IMR-90 (cell line): ENCODE measurements at regions not wholly inside any gene's neighbourhood (a gene's known extent, or its start where the extent isn't known, plus 50 kb on each side); places are given as distances from the start of the nearest gene placed in this dataset.

Experiments
- CEBPB ChIP-seq: IDR thresholded peaks from 2 replicates; pipeline ENCODE4 v1.6.1; 2012; ENCODE audit warnings: low read depth, low read length, improper control_type of control experiment
- CTCF ChIP-seq: conservative IDR thresholded peaks from 2 replicates; pipeline ENCODE4 v1.5.1; 2012; ENCODE audit warnings: mild to moderate bottlenecking, low read depth, low read length, improper control_type of control experiment
- MXI1 ChIP-seq: IDR thresholded peaks from 2 replicates; pipeline ENCODE4 v1.6.1; 2012; ENCODE audit warnings: low read depth, mild to moderate bottlenecking, low read length, moderate library complexity, borderline replicate concordance
- POLR2A ChIP-seq: IDR thresholded peaks from 2 replicates; pipeline ENCODE4 v1.6.1; 2012; ENCODE audit warnings: mild to moderate bottlenecking, low read depth, low read length
- RFX5 ChIP-seq: IDR thresholded peaks from 2 replicates; pipeline ENCODE4 v1.8.0; 2012; ENCODE audit warnings: low read depth, mild to moderate bottlenecking, low read length, moderate library complexity
- TF ChIP-seq, protein P1 (sequence below): fragments of 150-350 bp; IDR thresholded peaks from 2 replicates; pipeline ENCODE4 v1.6.1; 2016; ENCODE audit warnings: low read depth, mild to moderate bottlenecking, low read length, moderate library complexity, borderline replicate concordance

GRCh38 chr7:13737563-13737962 is 251.9 kb downstream of the ETV1 start:
- TF ChIP-seq POLR2A, result no peak
- TF ChIP-seq CTCF, result no peak
- TF ChIP-seq CEBPB, result no peak
- TF ChIP-seq RFX5, result no peak
- no peak for TF ChIP-seq MXI1
- TF ChIP-seq, protein P1, sequence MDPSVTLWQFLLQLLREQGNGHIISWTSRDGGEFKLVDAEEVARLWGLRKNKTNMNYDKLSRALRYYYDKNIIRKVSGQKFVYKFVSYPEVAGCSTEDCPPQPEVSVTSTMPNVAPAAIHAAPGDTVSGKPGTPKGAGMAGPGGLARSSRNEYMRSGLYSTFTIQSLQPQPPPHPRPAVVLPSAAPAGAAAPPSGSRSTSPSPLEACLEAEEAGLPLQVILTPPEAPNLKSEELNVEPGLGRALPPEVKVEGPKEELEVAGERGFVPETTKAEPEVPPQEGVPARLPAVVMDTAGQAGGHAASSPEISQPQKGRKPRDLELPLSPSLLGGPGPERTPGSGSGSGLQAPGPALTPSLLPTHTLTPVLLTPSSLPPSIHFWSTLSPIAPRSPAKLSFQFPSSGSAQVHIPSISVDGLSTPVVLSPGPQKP, result no peak
